ENCODE measurements at regions not wholly inside any gene's neighbourhood (a gene's known extent, or its start where the extent isn't known, plus 50 kb on each side); places are given as distances from the start of the nearest gene placed in this dataset.
A peak's percentile ranks its signal among the peaks of the same experiment; 100 is the strongest.
"Not testable (repeated sequence)": the region's sequence is repeated elsewhere in the genome, so short reads cannot be mapped to it uniquely, and the experiment has no call there.

GRCh38 chr3:115204475-115204874 is 57.4 kb upstream of the ZBTB20 start:
- DNase-seq = no peak
- no peak for TF ChIP-seq CTCF (IDR thresholded peaks at IDR 0.05)
- Histone ChIP-seq H3K4me3 (no peak overlapping the region), H3K9me3 (no peaks in the 10 kb centered on the region), H3K4me1 (peaks cover 0 to 7% (median 0%) of the 10 kb centered on the region in 4 donors), H3K27ac (no peak overlapping the region), H3K27me3 (no peaks in the 10 kb centered on the region), H3K36me3 (no peaks in the 10 kb centered on the region)
- in situ Hi-C loops (cut with MboI; ENCODE audit: low pct_ligation_motif_present in 1 of 4, low pct_unique_long_range_greater_than_20kb in 1 of 4, low sequenced_read_pairs in 3 of 4) = loop anchor here in 3 of 4 donors (25.0 kb wide), 2 partner anchors 483 to 583 kb away; no protein-coding TSS in a partner anchor
- intact Hi-C loops (cut with DNase I; ENCODE audit: low total_unique reads) = no loop called here

- Histone ChIP-seq H3K36me3 (no peaks in the 10 kb centered on the region), H3K9me3 (no peaks in the 10 kb centered on the region), H3K4me1 (peaks cover 0 to 12% (median 6%) of the 10 kb centered on the region in 4 donors), H3K27me3 (no peaks in the 10 kb centered on the region), H3K27ac (peak overlapping the region in 2 of 4 donors; percentile 43 to 48), H3K4me3 (no peak overlapping the region)
- no peak for TF ChIP-seq CTCF (IDR thresholded peaks at IDR 0.05)
- no peak for TF ChIP-seq POLR2AphosphoS5 (IDR thresholded peaks at IDR 0.05)
- no peak for TF ChIP-seq EP300 (IDR thresholded peaks at IDR 0.05; ENCODE audit: low read depth)
- no peak for TF ChIP-seq POLR2A (IDR thresholded peaks at IDR 0.05)
- peak; percentile 7 for DNase-seq
- intact Hi-C loops (cut with DNase I; ENCODE audit: low total_unique reads) = no loop called here
- in situ Hi-C loops (cut with MboI; ENCODE audit: low pct_ligation_motif_present in 1 of 4, low pct_unique_long_range_greater_than_20kb in 1 of 4, low sequenced_read_pairs in 3 of 4) = loop anchor here in 3 of 4 donors (25.0 kb wide), 2 partner anchors 479 to 579 kb away; no protein-coding TSS in a partner anchor
- 68 to 77% methylated on average over 2 to 3 of the region's 3 CpGs for WGBS, 2 donors (ENCODE audit: low coverage in 1 of 2)
These were observed 61.1 kb upstream of the ZBTB20 start for GRCh38 chr3:115208066-115208750.

- no peaks in the 10 kb centered on the region for H3K27me3 ChIP-seq
- WGBS, 2 donors (ENCODE audit: low coverage in 1 of 2) = 18 to 33% methylated on average over 4 of the region's 4 CpGs
- no peaks in the 10 kb centered on the region for H3K36me3 ChIP-seq
- peaks cover 0 to 12% (median 6%) of the 10 kb centered on the region in 4 donors for H3K4me1 ChIP-seq
- intact Hi-C loops (cut with DNase I; ENCODE audit: low total_unique reads) (loop anchor here (10.0 kb wide), 1 partner anchor 573 kb away; no protein-coding TSS in a partner anchor), in situ Hi-C loops (cut with MboI; ENCODE audit: low pct_ligation_motif_present in 1 of 4, low pct_unique_long_range_greater_than_20kb in 1 of 4, low sequenced_read_pairs in 3 of 4) (loop anchor here in 3 of 4 donors (25.0 kb wide), 2 partner anchors 475 to 575 kb away; no protein-coding TSS in a partner anchor)
- no peaks in the 10 kb centered on the region for H3K9me3 ChIP-seq
- DNase-seq = no peak
- H3K27ac ChIP-seq = peak overlapping the region in 3 of 4 donors; percentile 16 to 29 (median 27)
- TF ChIP-seq CTCF (IDR thresholded peaks at IDR 0.05) (no peak), POLR2AphosphoS5 (IDR thresholded peaks at IDR 0.05) (no peak), EP300 (IDR thresholded peaks at IDR 0.05; ENCODE audit: low read depth) (no peak), POLR2A (IDR thresholded peaks at IDR 0.05) (no peak)
- H3K4me3 ChIP-seq = no peak overlapping the region
These were observed 64.9 kb upstream of the ZBTB20 start for GRCh38 chr3:115211810-115212492.

- no peak for DNase-seq
- in situ Hi-C loops (cut with MboI; ENCODE audit: low pct_ligation_motif_present in 1 of 4, low pct_unique_long_range_greater_than_20kb in 1 of 4, low sequenced_read_pairs in 3 of 4) = loop anchor here in 3 of 4 donors (25.0 kb wide), 2 partner anchors 475 to 575 kb away; no protein-coding TSS in a partner anchor
- peak overlapping the region in 2 of 4 donors; percentile 16 to 27 for H3K27ac ChIP-seq
These were observed 65.5 kb upstream of the ZBTB20 start for GRCh38 chr3:115212615-115213014.

GRCh38 chr3:115213052-115213451 is 66.0 kb upstream of the ZBTB20 start:
- H3K27me3 ChIP-seq, DNase-seq, H3K27ac ChIP-seq, H3K4me3 ChIP-seq, H3K9me3 ChIP-seq, H3K36me3 ChIP-seq: not testable (repeated sequence)
- WGBS, 2 donors (ENCODE audit: low coverage in 1 of 2) = 71 to 78% methylated on average over 6 to 8 of the region's 8 CpGs
- H3K4me1 ChIP-seq = peaks cover 0 to 21% (median 7%) of the 10 kb centered on the region in 4 donors
- intact Hi-C loops (cut with DNase I; ENCODE audit: low total_unique reads) = loop anchor here (10.0 kb wide), 1 partner anchor 572 kb away; no protein-coding TSS in a partner anchor
- in situ Hi-C loops (cut with MboI; ENCODE audit: low pct_ligation_motif_present in 1 of 4, low pct_unique_long_range_greater_than_20kb in 1 of 4, low sequenced_read_pairs in 3 of 4) = loop anchor here in 3 of 4 donors (25.0 kb wide), 2 partner anchors 474 to 574 kb away; no protein-coding TSS in a partner anchor

More at GRCh38 chr3:115212615-115213014, 65.5 kb upstream of the ZBTB20 start:
- H3K27me3 ChIP-seq = no peaks in the 10 kb centered on the region
- H3K4me3 ChIP-seq = no peak overlapping the region
- TF ChIP-seq POLR2A (IDR thresholded peaks at IDR 0.05) = no peak
- no peak for TF ChIP-seq CTCF (IDR thresholded peaks at IDR 0.05)
- TF ChIP-seq POLR2AphosphoS5 (IDR thresholded peaks at IDR 0.05) = no peak
- TF ChIP-seq EP300 (IDR thresholded peaks at IDR 0.05; ENCODE audit: low read depth) = no peak
- no peaks in the 10 kb centered on the region for H3K9me3 ChIP-seq
- no peaks in the 10 kb centered on the region for H3K36me3 ChIP-seq
- peaks cover 0 to 16% (median 7%) of the 10 kb centered on the region in 4 donors for H3K4me1 ChIP-seq
- intact Hi-C loops (cut with DNase I; ENCODE audit: low total_unique reads) = loop anchor here (10.0 kb wide), 1 partner anchor 572 kb away; no protein-coding TSS in a partner anchor
